ENCODE measurements at regions not wholly inside any gene's neighbourhood (a gene's known extent, or its start where the extent isn't known, plus 50 kb on each side); places are given as distances from the start of the nearest gene placed in this dataset.

DNA sequence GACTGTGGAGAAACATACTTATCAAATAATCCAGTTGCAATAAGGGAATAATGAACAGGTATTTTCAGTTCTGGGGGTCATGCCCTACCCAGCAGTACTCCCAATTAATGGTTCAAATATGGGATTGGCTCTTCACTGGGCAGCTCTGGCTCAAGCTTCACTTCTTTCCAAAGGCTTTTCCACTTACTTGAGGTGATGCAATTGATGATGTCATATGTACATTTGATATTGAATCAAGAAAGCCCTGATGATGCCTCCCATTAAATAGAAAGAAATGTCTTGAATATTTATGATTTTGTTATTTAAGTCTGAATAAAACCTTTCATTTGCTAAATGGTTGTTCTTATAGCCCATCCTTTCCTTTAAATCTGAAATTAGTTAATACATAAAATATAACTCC is 789.9 kb downstream of the USP25 start:
- TF ChIP-seq TAF1 (IDR thresholded peaks at IDR 0.05; ENCODE audit: borderline replicate concordance, low read depth, low read length) (no peak), POLR2AphosphoS5 (IDR thresholded peaks at IDR 0.05; ENCODE audit: low read depth, low read length) (no peak)

Data from GM12892 (cell line).